ENCODE measurements at regions not wholly inside any gene's neighbourhood (a gene's known extent, or its start where the extent isn't known, plus 50 kb on each side); places are given as distances from the start of the nearest gene placed in this dataset.
"Not testable (repeated sequence)": the region's sequence is repeated elsewhere in the genome, so short reads cannot be mapped to it uniquely, and the experiment has no call there.

- DNase-seq (ENCODE audit: low spot score): no peak
- intact Hi-C loops (cut with DNase I): no loop called here
Measured at GRCh38 chr12:30278401-30278800, 417.3 kb downstream of the IPO8 start.

- intact Hi-C loops (cut with DNase I); DNase-seq (ENCODE audit: low spot score): not testable (repeated sequence)
Measured at GRCh38 chr12:30272515-30272914, 423.2 kb downstream of the IPO8 start.

GRCh38 chr12:30269496-30269895 lies 426.2 kb downstream of the IPO8 start:
- DNase-seq (ENCODE audit: low spot score): no peak
- intact Hi-C loops (cut with DNase I): no loop called here

- intact Hi-C loops (cut with DNase I): no loop called here
- DNase-seq (ENCODE audit: low spot score): no peak
Measured at GRCh38 chr12:30268041-30268440, 427.6 kb downstream of the IPO8 start.

- no peak for DNase-seq (ENCODE audit: low spot score)
- intact Hi-C loops (cut with DNase I): no loop called here
Measured at GRCh38 chr12:30263434-30263833, 432.2 kb downstream of the IPO8 start.

GRCh38 chr12:30257618-30258017 lies 438.1 kb downstream of the IPO8 start:
- intact Hi-C loops (cut with DNase I): no loop called here
- DNase-seq (ENCODE audit: low spot score): no peak

- no peak for DNase-seq (ENCODE audit: low spot score)
- intact Hi-C loops (cut with DNase I): no loop called here
Measured at GRCh38 chr12:30251546-30251945, 444.1 kb downstream of the IPO8 start.

GRCh38 chr12:30243426-30243825 lies 452.2 kb downstream of the IPO8 start:
- intact Hi-C loops (cut with DNase I): no loop called here
- no peak for DNase-seq (ENCODE audit: low spot score)

GRCh38 chr12:30219047-30219446 lies 435.3 kb upstream of the TMTC1 start:
- DNase-seq (ENCODE audit: low spot score): no peak
- intact Hi-C loops (cut with DNase I): no loop called here

- no peak for DNase-seq (ENCODE audit: low spot score)
- intact Hi-C loops (cut with DNase I): no loop called here
Measured at GRCh38 chr12:30218073-30218472, 434.3 kb upstream of the TMTC1 start.

GRCh38 chr12:30213166-30213565 lies 429.4 kb upstream of the TMTC1 start:
- no peak for DNase-seq (ENCODE audit: low spot score)
- intact Hi-C loops (cut with DNase I): no loop called here

GRCh38 chr12:30211743-30212142 lies 428.0 kb upstream of the TMTC1 start:
- intact Hi-C loops (cut with DNase I): no loop called here
- no peak for DNase-seq (ENCODE audit: low spot score)

- DNase-seq (ENCODE audit: low spot score): no peak
- intact Hi-C loops (cut with DNase I): no loop called here
Measured at GRCh38 chr12:30203981-30204380, 420.2 kb upstream of the TMTC1 start.

GRCh38 chr12:30202521-30203254 lies 418.9 kb upstream of the TMTC1 start:
- intact Hi-C loops (cut with DNase I): no loop called here

GRCh38 chr12:30201301-30202160 lies 417.8 kb upstream of the TMTC1 start:
- intact Hi-C loops (cut with DNase I): no loop called here
- peak; percentile 81 for DNase-seq (ENCODE audit: low spot score)

More at GRCh38 chr12:30202521-30203254, 418.9 kb upstream of the TMTC1 start:
- no peak for DNase-seq (ENCODE audit: low spot score)

- DNase-seq (ENCODE audit: low spot score): no peak
- intact Hi-C loops (cut with DNase I): no loop called here
Measured at GRCh38 chr12:30200864-30201263, 417.1 kb upstream of the TMTC1 start.

GRCh38 chr12:30197392-30198057 lies 413.8 kb upstream of the TMTC1 start:
- DNase-seq (ENCODE audit: low spot score): no peak
- intact Hi-C loops (cut with DNase I): no loop called here

GRCh38 chr12:30191696-30192455 lies 408.1 kb upstream of the TMTC1 start:
- DNase-seq (ENCODE audit: low spot score): no peak
- intact Hi-C loops (cut with DNase I): no loop called here

GRCh38 chr12:30188602-30189326 lies 405.0 kb upstream of the TMTC1 start:
- DNase-seq (ENCODE audit: low spot score): no peak
- intact Hi-C loops (cut with DNase I): no loop called here

Data from posterior vena cava (tissue), 2 donors.